Renal cortical epithelial cell (primary cell): ENCODE measurements at regions not wholly inside any gene's neighbourhood (a gene's known extent, or its start where the extent isn't known, plus 50 kb on each side); places are given as distances from the start of the nearest gene placed in this dataset.
A peak's percentile ranks its signal among the peaks of the same experiment; 100 is the strongest.
"Not testable (repeated sequence)": the region's sequence is repeated elsewhere in the genome, so short reads cannot be mapped to it uniquely, and the experiment has no call there.

ENCODE experiments used
- DNase-seq: peaks from one replicate; pipeline ENCODE4 v3.0.0-alpha.2; 2011; ENCODE audit warnings: low read depth

GRCh38 chr1:208347191-208347590 is 103.0 kb upstream of the PLXNA2 start:
- no peak for DNase-seq

- no peak for DNase-seq
Observed at GRCh38 chr1:208349694-208350330, 105.6 kb upstream of the PLXNA2 start.

GRCh38 chr1:208350815-208351214 is 106.6 kb upstream of the PLXNA2 start:
- no peak for DNase-seq

GRCh38 chr1:208351838-208352237 is 107.7 kb upstream of the PLXNA2 start:
- DNase-seq = no peak

GRCh38 chr1:208353797-208354196 is 109.6 kb upstream of the PLXNA2 start:
- not testable (repeated sequence) for DNase-seq

- DNase-seq = no peak
Observed at GRCh38 chr1:208357644-208358507, 113.7 kb upstream of the PLXNA2 start.

GRCh38 chr1:208358651-208359050 is 114.5 kb upstream of the PLXNA2 start:
- DNase-seq = no peak

GRCh38 chr1:208362011-208362410 is 117.8 kb upstream of the PLXNA2 start:
- DNase-seq = no peak

- DNase-seq = no peak
Observed at GRCh38 chr1:208366559-208366958, 122.4 kb upstream of the PLXNA2 start.

- no peak for DNase-seq
Observed at GRCh38 chr1:208369045-208369444, 124.9 kb upstream of the PLXNA2 start.

- no peak for DNase-seq
Observed at GRCh38 chr1:208369658-208370057, 125.5 kb upstream of the PLXNA2 start.

- DNase-seq = peak; percentile 5
Observed at GRCh38 chr1:208374391-208374941, 130.3 kb upstream of the PLXNA2 start.

- no peak for DNase-seq
Observed at GRCh38 chr1:208381481-208381880, 137.3 kb upstream of the PLXNA2 start.

GRCh38 chr1:208387908-208388811 is 144.0 kb upstream of the PLXNA2 start:
- DNase-seq = no peak

- no peak for DNase-seq
Observed at GRCh38 chr1:208393416-208393815, 149.2 kb upstream of the PLXNA2 start.

- DNase-seq = no peak
Observed at GRCh38 chr1:208393826-208394225, 149.6 kb upstream of the PLXNA2 start.

GRCh38 chr1:208397286-208397685 is 153.1 kb upstream of the PLXNA2 start:
- DNase-seq = no peak

- DNase-seq = no peak
Observed at GRCh38 chr1:208405014-208405413, 160.8 kb upstream of the PLXNA2 start.

- no peak for DNase-seq
Observed at GRCh38 chr1:208409176-208409575, 165.0 kb upstream of the PLXNA2 start.

- DNase-seq = no peak
Observed at GRCh38 chr1:208410409-208410808, 166.2 kb upstream of the PLXNA2 start.

GRCh38 chr1:208413006-208413405 is 168.8 kb upstream of the PLXNA2 start:
- no peak for DNase-seq

GRCh38 chr1:208418667-208419066 is 174.5 kb upstream of the PLXNA2 start:
- no peak for DNase-seq
